Cardiac muscle cell (in vitro differentiated cells and primary cell): ENCODE measurements at regions not wholly inside any gene's neighbourhood (a gene's known extent, or its start where the extent isn't known, plus 50 kb on each side); places are given as distances from the start of the nearest gene placed in this dataset.

Experiments used
- DNase-seq, 2 donors: peaks; one replicate each; pipeline versions ENCODE4 v3.0.0 to v3.0.0-alpha.2; 2010 to 2017; ENCODE audit warnings: low read depth in 1 of 2, low spot score in 1 of 2
- H3K27ac ChIP-seq: fragments of 200-600 bp; sonication (generic); 2 replicates; pipeline ENCODE4 v1.5.1; 2016
- H3K27me3 ChIP-seq: fragments of 200-600 bp; sonication (generic); 2 replicates; pipeline ENCODE4 v1.6.0; 2016; ENCODE audit warnings: control low read depth
- H3K36me3 ChIP-seq: fragments of 200-600 bp; sonication (generic); 2 replicates; pipeline ENCODE4 v1.5.1; 2016; ENCODE audit warnings: control low read depth
- H3K4me1 ChIP-seq: fragments of 200-600 bp; sonication (generic); 2 replicates; pipeline ENCODE4 v1.8.1; 2017; ENCODE audit warnings: low read depth, mild to moderate bottlenecking, mixed run types
- H3K4me3 ChIP-seq: fragments of 200-600 bp; sonication (generic); 2 replicates; pipeline ENCODE4 v1.5.1; 2016; ENCODE audit warnings: mild to moderate bottlenecking
- H3K9me3 ChIP-seq: fragments of 200-600 bp; sonication (generic); 2 replicates; pipeline ENCODE4 v1.5.1; 2017; ENCODE audit warnings: low read depth, mild to moderate bottlenecking, control low read depth
- CTCF ChIP-seq: IDR thresholded peaks from 2 replicates; pipeline ENCODE4 v1.5.1; 2012; ENCODE audit warnings: low read depth, mild to moderate bottlenecking, low read length

- no peak for DNase-seq
- Histone ChIP-seq H3K4me1 (no peaks in the 10 kb centered on the region), H3K9me3 (no peaks in the 10 kb centered on the region), H3K36me3 (no peaks in the 10 kb centered on the region), H3K27ac (no peak overlapping the region), H3K4me3 (no peak overlapping the region), H3K27me3 (peaks cover 15% of the 10 kb centered on the region)
- no peak for TF ChIP-seq CTCF
These were observed 327.0 kb upstream of the HS6ST1 start for GRCh38 chr2:128645631-128646030.

- Histone ChIP-seq H3K4me3 (no peak overlapping the region), H3K4me1 (no peaks in the 10 kb centered on the region), H3K9me3 (no peaks in the 10 kb centered on the region), H3K27me3 (peaks cover 15% of the 10 kb centered on the region), H3K36me3 (no peaks in the 10 kb centered on the region), H3K27ac (no peak overlapping the region)
- TF ChIP-seq CTCF, result no peak
- no peak for DNase-seq
These were observed 327.4 kb upstream of the HS6ST1 start for GRCh38 chr2:128646091-128646490.

GRCh38 chr2:128646691-128647090, 328.0 kb upstream of the HS6ST1 start:
- no peak for TF ChIP-seq CTCF
- Histone ChIP-seq H3K27ac (no peak overlapping the region), H3K36me3 (no peaks in the 10 kb centered on the region), H3K27me3 (peaks cover 15% of the 10 kb centered on the region), H3K4me3 (no peak overlapping the region), H3K9me3 (no peaks in the 10 kb centered on the region), H3K4me1 (no peaks in the 10 kb centered on the region)
- DNase-seq, result no peak

GRCh38 chr2:128651000-128651399, 332.3 kb upstream of the HS6ST1 start:
- no peak for DNase-seq
- no peaks in the 10 kb centered on the region for H3K36me3 ChIP-seq
- H3K9me3 ChIP-seq, result no peaks in the 10 kb centered on the region
- no peak overlapping the region for H3K4me3 ChIP-seq
- no peaks in the 10 kb centered on the region for H3K27me3 ChIP-seq
- no peak overlapping the region for H3K27ac ChIP-seq
- TF ChIP-seq CTCF, result no peak
- no peaks in the 10 kb centered on the region for H3K4me1 ChIP-seq

- no peak for DNase-seq
- no peak for TF ChIP-seq CTCF
- Histone ChIP-seq H3K4me1 (no peaks in the 10 kb centered on the region), H3K27me3 (no peaks in the 10 kb centered on the region), H3K9me3 (no peaks in the 10 kb centered on the region), H3K36me3 (no peaks in the 10 kb centered on the region), H3K4me3 (no peak overlapping the region), H3K27ac (no peak overlapping the region)
These were observed 335.7 kb upstream of the HS6ST1 start for GRCh38 chr2:128654408-128654807.

GRCh38 chr2:128660836-128661235, 342.2 kb upstream of the HS6ST1 start:
- H3K4me3 ChIP-seq, result no peak overlapping the region

More at GRCh38 chr2:128660836-128661235, 342.2 kb upstream of the HS6ST1 start:
- Histone ChIP-seq H3K27me3 (no peaks in the 10 kb centered on the region), H3K4me1 (no peaks in the 10 kb centered on the region), H3K27ac (no peak overlapping the region), H3K36me3 (no peaks in the 10 kb centered on the region), H3K9me3 (no peaks in the 10 kb centered on the region)
- no peak for DNase-seq
- TF ChIP-seq CTCF, result no peak
